Tibial artery (tissue), 4 donors: ENCODE measurements at regions not wholly inside any gene's neighbourhood (a gene's known extent, or its start where the extent isn't known, plus 50 kb on each side); places are given as distances from the start of the nearest gene placed in this dataset.

Experiments used
- DNase-seq, 2 donors: peaks; one replicate each; pipeline ENCODE4 v3.0.0-alpha.2; 2019
- H3K27ac ChIP-seq, 2 donors: fragments of 200-600 bp; sonication (generic) in 1 of 2; 1 replicate in 1 of 2; 2 replicates in 1 of 2; pipeline ENCODE4 v1.5.1; 2018 to 2019; ENCODE audit warnings: mild to moderate bottlenecking in 1 of 2
- H3K27me3 ChIP-seq, 2 donors: fragments of 200-600 bp; sonication (generic) in 1 of 2; one replicate each; pipeline versions ENCODE4 v1.5.1 to v1.6.0; 2016 to 2019
- H3K36me3 ChIP-seq, 3 donors: fragments of 200-600 bp; sonication (generic) in 2 of 3; one replicate each; pipeline ENCODE4 v1.5.1; 2016 to 2019; ENCODE audit warnings: mild to moderate bottlenecking in 2 of 3
- H3K4me1 ChIP-seq, 4 donors: fragments of 200-600 bp; sonication (generic) in 2 of 4; 1 replicate in 3 of 4; 2 replicates in 1 of 4; pipeline ENCODE4 v1.5.1; 2016 to 2019
- H3K4me3 ChIP-seq, 2 donors: fragments of 200-600 bp; sonication (generic) in 1 of 2; 1 replicate in 1 of 2; 2 replicates in 1 of 2; pipeline ENCODE4 v1.5.1; 2018 to 2019; ENCODE audit warnings: mild to moderate bottlenecking in 2 of 2
- H3K9me3 ChIP-seq, 3 donors: fragments of 200-600 bp; sonication (generic) in 1 of 3; one replicate each; pipeline ENCODE4 v1.5.1; 2016 to 2019
- intact Hi-C: fragments of 100-400 bp; cut with DNase I; formaldehyde crosslinking; loops from one replicate; pipeline ENCODE4 v1.15.0; 2023; ENCODE audit warnings: low total_unique reads
- TF ChIP-seq, protein P1 (sequence below), 2 experiments: fragments of 200-600 bp in 1 of 2; fragments of 450-650 bp in 1 of 2; IDR thresholded peaks; one replicate each; pipeline ENCODE4 v1.5.1; 2017 to 2019; ENCODE audit warnings: antibody characterized with exemption in 2 of 2, mild to moderate bottlenecking in 1 of 2, moderate library complexity in 1 of 2

GRCh38 chr1:169041366-169041765 lies 65.1 kb upstream of the ATP1B1 start:
- H3K9me3 ChIP-seq, result peaks cover 0 to under 1% (median 0%) of the 10 kb centered on the region in 3 donors
- no peak overlapping the region for H3K4me3 ChIP-seq
- TF ChIP-seq, protein P1, sequence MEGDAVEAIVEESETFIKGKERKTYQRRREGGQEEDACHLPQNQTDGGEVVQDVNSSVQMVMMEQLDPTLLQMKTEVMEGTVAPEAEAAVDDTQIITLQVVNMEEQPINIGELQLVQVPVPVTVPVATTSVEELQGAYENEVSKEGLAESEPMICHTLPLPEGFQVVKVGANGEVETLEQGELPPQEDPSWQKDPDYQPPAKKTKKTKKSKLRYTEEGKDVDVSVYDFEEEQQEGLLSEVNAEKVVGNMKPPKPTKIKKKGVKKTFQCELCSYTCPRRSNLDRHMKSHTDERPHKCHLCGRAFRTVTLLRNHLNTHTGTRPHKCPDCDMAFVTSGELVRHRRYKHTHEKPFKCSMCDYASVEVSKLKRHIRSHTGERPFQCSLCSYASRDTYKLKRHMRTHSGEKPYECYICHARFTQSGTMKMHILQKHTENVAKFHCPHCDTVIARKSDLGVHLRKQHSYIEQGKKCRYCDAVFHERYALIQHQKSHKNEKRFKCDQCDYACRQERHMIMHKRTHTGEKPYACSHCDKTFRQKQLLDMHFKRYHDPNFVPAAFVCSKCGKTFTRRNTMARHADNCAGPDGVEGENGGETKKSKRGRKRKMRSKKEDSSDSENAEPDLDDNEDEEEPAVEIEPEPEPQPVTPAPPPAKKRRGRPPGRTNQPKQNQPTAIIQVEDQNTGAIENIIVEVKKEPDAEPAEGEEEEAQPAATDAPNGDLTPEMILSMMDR (IDR thresholded peaks at IDR 0.05), result no peak
- H3K27ac ChIP-seq, result no peak overlapping the region
- intact Hi-C loops, result no loop called here
- H3K4me1 ChIP-seq, result no peaks in the 10 kb centered on the region
- no peaks in the 10 kb centered on the region for H3K27me3 ChIP-seq
- no peaks in the 10 kb centered on the region for H3K36me3 ChIP-seq
- no peak for DNase-seq

DNA sequence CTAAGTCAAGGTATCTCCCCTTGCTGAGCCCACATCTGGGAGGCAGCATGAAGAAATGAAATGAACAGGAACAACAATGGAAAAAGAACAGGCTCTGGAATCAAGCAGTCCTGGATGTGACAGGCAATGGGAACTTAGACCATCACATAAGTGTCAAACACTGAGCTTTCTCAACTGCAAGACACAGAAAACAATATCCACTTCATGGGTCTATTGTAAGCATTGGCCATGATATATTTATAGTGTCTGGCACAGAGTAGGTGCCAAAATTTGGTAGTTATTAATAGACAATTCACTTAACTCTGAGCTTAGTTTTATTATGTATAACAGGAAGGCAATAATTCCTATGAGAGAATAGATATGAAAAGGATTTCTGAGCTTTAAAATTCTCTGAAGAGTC lies 64.1 kb upstream of the ATP1B1 start:
- no peak for DNase-seq
- intact Hi-C loops, result no loop called here
- H3K27ac ChIP-seq, result no peak overlapping the region
- no peaks in the 10 kb centered on the region for H3K27me3 ChIP-seq
- TF ChIP-seq, protein P1 (IDR thresholded peaks at IDR 0.05), result no peak
- H3K36me3 ChIP-seq, result no peaks in the 10 kb centered on the region
- H3K9me3 ChIP-seq, result no peaks in the 10 kb centered on the region
- no peaks in the 10 kb centered on the region for H3K4me1 ChIP-seq
- no peak overlapping the region for H3K4me3 ChIP-seq

DNA sequence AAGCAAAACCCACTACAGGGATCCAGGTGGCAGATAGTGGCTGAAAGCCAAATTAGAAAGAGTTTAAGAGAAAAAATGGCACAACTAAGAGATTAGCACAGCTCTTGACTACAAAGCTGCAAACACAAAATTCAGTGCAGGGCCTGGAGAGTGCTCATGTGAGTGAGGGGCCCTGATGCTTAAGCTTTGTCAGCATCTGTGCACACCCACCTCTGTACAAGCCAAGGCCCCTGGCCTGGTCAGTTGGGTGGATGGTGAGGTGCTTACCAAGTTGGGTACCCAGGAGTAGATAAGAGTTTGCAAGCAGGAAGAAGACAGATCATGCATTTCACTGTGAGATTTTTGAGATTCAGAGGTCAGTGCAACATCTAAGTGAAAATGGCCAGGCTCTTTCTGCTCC lies 62.7 kb upstream of the ATP1B1 start:
- TF ChIP-seq, protein P1 (IDR thresholded peaks at IDR 0.05), result no peak
- Histone ChIP-seq H3K4me3 (no peak overlapping the region), H3K27ac (no peak overlapping the region), H3K4me1 (no peaks in the 10 kb centered on the region), H3K9me3 (no peaks in the 10 kb centered on the region), H3K27me3 (no peaks in the 10 kb centered on the region), H3K36me3 (no peaks in the 10 kb centered on the region)
- intact Hi-C loops, result no loop called here
- no peak for DNase-seq

- no peaks in the 10 kb centered on the region for H3K36me3 ChIP-seq
- H3K4me3 ChIP-seq, result no peak overlapping the region
- DNase-seq, result no peak
- no peaks in the 10 kb centered on the region for H3K4me1 ChIP-seq
- no peaks in the 10 kb centered on the region for H3K9me3 ChIP-seq
- H3K27ac ChIP-seq, result no peak overlapping the region
- TF ChIP-seq, protein P1 (IDR thresholded peaks at IDR 0.05), result no peak
- no peaks in the 10 kb centered on the region for H3K27me3 ChIP-seq
- intact Hi-C loops, result no loop called here
These were observed 62.2 kb upstream of the ATP1B1 start for GRCh38 chr1:169044296-169044695.

GRCh38 chr1:169044971-169045370 lies 61.5 kb upstream of the ATP1B1 start:
- H3K27ac ChIP-seq, result no peak overlapping the region
- no peaks in the 10 kb centered on the region for H3K9me3 ChIP-seq
- no peaks in the 10 kb centered on the region for H3K4me1 ChIP-seq
- intact Hi-C loops, result no loop called here
- no peak overlapping the region for H3K4me3 ChIP-seq
- TF ChIP-seq, protein P1 (IDR thresholded peaks at IDR 0.05), result no peak
- no peaks in the 10 kb centered on the region for H3K27me3 ChIP-seq
- no peak for DNase-seq
- no peaks in the 10 kb centered on the region for H3K36me3 ChIP-seq

DNA sequence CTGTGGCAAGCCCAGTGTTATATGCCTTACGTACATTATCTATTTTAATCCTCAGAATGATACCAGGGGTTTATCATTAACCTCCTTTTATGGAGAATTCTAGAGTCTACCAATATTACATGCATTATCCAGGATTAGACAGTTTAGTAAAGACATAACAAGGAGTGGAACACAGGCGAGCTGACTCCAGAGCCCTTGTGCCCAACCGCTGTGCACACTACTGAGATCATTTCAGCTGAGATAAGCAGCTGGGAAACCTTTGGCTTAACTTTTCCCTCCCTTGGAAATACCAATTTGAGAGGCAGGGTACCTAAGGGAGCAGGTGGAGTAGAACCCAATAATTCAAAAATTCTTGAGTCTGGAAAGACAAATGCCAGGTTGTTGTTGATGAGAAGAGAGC lies 59.8 kb upstream of the ATP1B1 start:
- H3K27ac ChIP-seq, result no peak overlapping the region
- H3K4me3 ChIP-seq, result no peak overlapping the region
- no peaks in the 10 kb centered on the region for H3K4me1 ChIP-seq
- TF ChIP-seq, protein P1 (IDR thresholded peaks at IDR 0.05), result no peak
- no peak for DNase-seq
- no peaks in the 10 kb centered on the region for H3K9me3 ChIP-seq
- H3K36me3 ChIP-seq, result no peaks in the 10 kb centered on the region
- no peaks in the 10 kb centered on the region for H3K27me3 ChIP-seq
- intact Hi-C loops, result no loop called here
